Transverse colon (tissue), 4 donors: ENCODE measurements at regions not wholly inside any gene's neighbourhood (a gene's known extent, or its start where the extent isn't known, plus 50 kb on each side); places are given as distances from the start of the nearest gene placed in this dataset.

ENCODE experiments used
- POLR2A ChIP-seq: fragments of 450-650 bp; IDR thresholded peaks from one replicate; pipeline ENCODE4 v1.6.1; 2016; ENCODE audit warnings: antibody characterized with exemption, mild to moderate bottlenecking, moderate library complexity
- POLR2AphosphoS5 ChIP-seq, 3 donors: sonication (generic); formaldehyde crosslinking; IDR thresholded peaks; one replicate each; pipeline ENCODE4 v1.6.1; 2016; ENCODE audit warnings: antibody characterized with exemption in 3 of 3
- TF ChIP-seq, protein P1 (sequence below), 5 experiments: fragments of 200-600 bp in 3 of 5; fragments of 450-650 bp in 2 of 5; sonication (generic) in 3 of 5; IDR thresholded peaks; 1 replicate in 2 of 5; 2 replicates in 3 of 5; pipeline ENCODE4 v1.5.1; 2016 to 2017; ENCODE audit warnings: antibody characterized with exemption in 5 of 5, inconsistent platforms in 3 of 5, mild to moderate bottlenecking in 2 of 5, moderate library complexity in 1 of 5

DNA sequence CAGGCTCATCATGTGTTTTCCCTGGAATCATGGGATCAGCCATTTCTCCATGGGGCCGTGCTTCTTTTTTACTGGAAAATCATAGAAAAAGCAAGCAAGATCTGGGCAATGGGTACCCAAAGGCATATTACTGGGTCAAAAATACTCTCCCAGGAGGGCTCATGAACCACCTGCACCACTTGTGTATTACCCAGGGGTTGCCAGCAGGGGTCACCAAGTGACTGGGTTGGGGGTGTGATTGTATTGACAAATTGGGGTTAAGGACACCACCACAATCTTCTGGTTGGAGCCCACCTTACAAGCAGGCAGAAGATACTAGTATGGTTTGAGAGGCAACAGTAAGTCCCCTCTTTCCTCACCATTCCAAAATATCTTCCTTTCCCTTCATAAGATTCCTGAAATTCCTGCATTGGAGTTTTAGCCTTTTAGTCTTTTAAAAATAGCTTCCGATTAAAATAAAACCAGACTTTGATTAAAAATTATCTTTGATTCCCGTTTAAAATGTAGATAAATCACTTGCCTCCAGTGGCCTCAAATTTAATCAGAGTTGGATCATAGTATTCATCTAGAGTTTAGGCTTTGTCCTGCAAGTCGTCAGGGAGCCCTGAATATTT lies 603.3 kb downstream of the KIF4B start:
- TF ChIP-seq POLR2A, result no peak
- TF ChIP-seq, protein P1, sequence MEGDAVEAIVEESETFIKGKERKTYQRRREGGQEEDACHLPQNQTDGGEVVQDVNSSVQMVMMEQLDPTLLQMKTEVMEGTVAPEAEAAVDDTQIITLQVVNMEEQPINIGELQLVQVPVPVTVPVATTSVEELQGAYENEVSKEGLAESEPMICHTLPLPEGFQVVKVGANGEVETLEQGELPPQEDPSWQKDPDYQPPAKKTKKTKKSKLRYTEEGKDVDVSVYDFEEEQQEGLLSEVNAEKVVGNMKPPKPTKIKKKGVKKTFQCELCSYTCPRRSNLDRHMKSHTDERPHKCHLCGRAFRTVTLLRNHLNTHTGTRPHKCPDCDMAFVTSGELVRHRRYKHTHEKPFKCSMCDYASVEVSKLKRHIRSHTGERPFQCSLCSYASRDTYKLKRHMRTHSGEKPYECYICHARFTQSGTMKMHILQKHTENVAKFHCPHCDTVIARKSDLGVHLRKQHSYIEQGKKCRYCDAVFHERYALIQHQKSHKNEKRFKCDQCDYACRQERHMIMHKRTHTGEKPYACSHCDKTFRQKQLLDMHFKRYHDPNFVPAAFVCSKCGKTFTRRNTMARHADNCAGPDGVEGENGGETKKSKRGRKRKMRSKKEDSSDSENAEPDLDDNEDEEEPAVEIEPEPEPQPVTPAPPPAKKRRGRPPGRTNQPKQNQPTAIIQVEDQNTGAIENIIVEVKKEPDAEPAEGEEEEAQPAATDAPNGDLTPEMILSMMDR (IDR thresholded peaks at IDR 0.05), result peak; percentile 56 to 77 (median 72)
- no peak for TF ChIP-seq POLR2AphosphoS5 (IDR thresholded peaks at IDR 0.05)
